Loucy (cell line): ENCODE measurements at regions not wholly inside any gene's neighbourhood (a gene's known extent, or its start where the extent isn't known, plus 50 kb on each side); places are given as distances from the start of the nearest gene placed in this dataset.

Experiments
- EZH2phosphoT487 ChIP-seq: fragments of 200-600 bp; IDR thresholded peaks from 2 replicates; pipeline ENCODE4 v1.6.1; 2018; ENCODE audit warnings: antibody characterized with exemption, mild to moderate bottlenecking, moderate library complexity, borderline replicate concordance
- TF ChIP-seq, protein P1 (sequence below): fragments of 200-600 bp; sonication (generic); conservative IDR thresholded peaks from 2 replicates; pipeline ENCODE4 v1.5.1; 2014; ENCODE audit warnings: mild to moderate bottlenecking, antibody characterized with exemption, low read length

DNA sequence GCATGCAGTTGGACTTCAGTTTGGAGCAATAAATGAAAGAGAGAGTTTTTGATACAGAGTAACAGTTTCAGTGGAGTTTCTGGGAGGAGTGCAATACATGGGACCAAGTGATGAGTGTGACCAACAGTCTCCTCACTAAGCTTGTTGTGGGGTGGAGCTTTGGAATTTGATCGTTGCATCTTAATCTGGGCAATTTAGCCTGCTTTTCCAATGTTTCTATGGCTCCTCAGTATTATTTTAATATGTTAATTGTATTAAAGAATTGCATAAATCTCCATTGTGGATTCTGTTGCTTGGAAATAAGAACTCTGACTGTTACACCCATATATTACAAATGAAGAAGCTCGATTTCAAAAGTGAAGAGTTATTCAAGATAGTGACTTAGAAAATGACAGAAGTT, 446.6 kb upstream of the LRATD1 start:
- TF ChIP-seq EZH2phosphoT487: no peak
- TF ChIP-seq, protein P1, sequence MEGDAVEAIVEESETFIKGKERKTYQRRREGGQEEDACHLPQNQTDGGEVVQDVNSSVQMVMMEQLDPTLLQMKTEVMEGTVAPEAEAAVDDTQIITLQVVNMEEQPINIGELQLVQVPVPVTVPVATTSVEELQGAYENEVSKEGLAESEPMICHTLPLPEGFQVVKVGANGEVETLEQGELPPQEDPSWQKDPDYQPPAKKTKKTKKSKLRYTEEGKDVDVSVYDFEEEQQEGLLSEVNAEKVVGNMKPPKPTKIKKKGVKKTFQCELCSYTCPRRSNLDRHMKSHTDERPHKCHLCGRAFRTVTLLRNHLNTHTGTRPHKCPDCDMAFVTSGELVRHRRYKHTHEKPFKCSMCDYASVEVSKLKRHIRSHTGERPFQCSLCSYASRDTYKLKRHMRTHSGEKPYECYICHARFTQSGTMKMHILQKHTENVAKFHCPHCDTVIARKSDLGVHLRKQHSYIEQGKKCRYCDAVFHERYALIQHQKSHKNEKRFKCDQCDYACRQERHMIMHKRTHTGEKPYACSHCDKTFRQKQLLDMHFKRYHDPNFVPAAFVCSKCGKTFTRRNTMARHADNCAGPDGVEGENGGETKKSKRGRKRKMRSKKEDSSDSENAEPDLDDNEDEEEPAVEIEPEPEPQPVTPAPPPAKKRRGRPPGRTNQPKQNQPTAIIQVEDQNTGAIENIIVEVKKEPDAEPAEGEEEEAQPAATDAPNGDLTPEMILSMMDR: no peak
